Endothelial cell of umbilical vein (primary cell): ENCODE measurements at regions not wholly inside any gene's neighbourhood (a gene's known extent, or its start where the extent isn't known, plus 50 kb on each side); places are given as distances from the start of the nearest gene placed in this dataset.

Experiments
- BruUV-seq: library from RNA; stranded (reverse); fragments of 400-500 nt; replicated peaks from 2 replicates; lab custom pipeline; 2021; lab: Mats Ljungman, UMichigan
- CTCF ChIA-PET: fragments of 300-600, 350-600 bp; sonication (Branson Sonifier 250); formaldehyde crosslinking; loops from one replicate; lab custom pipeline; 2021; ENCODE audit warnings: antibody characterized with exemption, inconsistent platforms; lab: Charles Lee
- POLR2A ChIA-PET: fragments of 300-600, 350-600 bp; sonication (Branson Sonifier 250); formaldehyde crosslinking; loops from one replicate; lab custom pipeline; 2021; ENCODE audit warnings: antibody characterized with exemption, inconsistent platforms; lab: Charles Lee
- DNase-seq: peaks from one replicate; pipeline ENCODE4 v3.0.0-alpha.2; 2011; ENCODE audit warnings: low read depth, low spot score
- FAIRE-seq: peaks from 2 replicates; lab custom pipeline; 2011; peaks lifted over from hg19 to GRCh38; lab: Jason Lieb, UNC
- H2AFZ ChIP-seq: 2 replicates; pipeline ENCODE4 v1.6.0; 2012; ENCODE audit warnings: low read depth, low read length, control low read depth, inconsistent platforms
- H3K27ac ChIP-seq: 2 replicates; pipeline ENCODE4 v1.5.1; 2011; ENCODE audit warnings: low read depth, mild to moderate bottlenecking, control low read depth, low read length, moderate library complexity; ENCODE audit not compliant: insufficient read depth
- H3K27me3 ChIP-seq, 2 experiments: 2 replicates each; pipeline versions ENCODE4 v1.6.0 to v1.6.1; 2011; ENCODE audit warnings: low read length in 2 of 2, mixed read lengths in 1 of 2; ENCODE audit not compliant: control insufficient read depth in 2 of 2, insufficient read depth in 2 of 2
- H3K36me3 ChIP-seq, 2 experiments: 2 replicates in 1 of 2; 3 replicates in 1 of 2; pipeline ENCODE4 v1.5.1; 2011; ENCODE audit warnings: low read length in 2 of 2, mild to moderate bottlenecking in 1 of 2, moderate library complexity in 1 of 2; ENCODE audit not compliant: control insufficient read depth in 2 of 2, insufficient read depth in 2 of 2; ENCODE audit errors: extremely low read depth in 1 of 2
- H3K4me1 ChIP-seq: 3 replicates; pipeline ENCODE4 v1.5.1; 2011; ENCODE audit warnings: mild to moderate bottlenecking, low read length; ENCODE audit not compliant: control insufficient read depth, insufficient read depth; ENCODE audit errors: extremely low read depth
- H3K4me2 ChIP-seq: 2 replicates; pipeline ENCODE4 v1.6.1; 2011; ENCODE audit warnings: low read length, control low read depth, mixed read lengths; ENCODE audit not compliant: insufficient read depth
- H3K4me3 ChIP-seq, 3 experiments: fragments of 200-600 bp in 1 of 3; sonication (generic), shearing (Covaris generic) in 1 of 3; replicated peaks in 1 of 3; 2 replicates each; pipeline ENCODE4 v1.5.1; 2011 to 2016; ENCODE audit warnings: control low read depth in 3 of 3, low read length in 3 of 3, mild to moderate bottlenecking in 2 of 3, inconsistent platforms in 1 of 3, low read depth in 1 of 3, moderate library complexity in 1 of 3; ENCODE audit not compliant: insufficient read depth in 1 of 3
- H3K79me2 ChIP-seq: 2 replicates; pipeline ENCODE4 v1.6.0; 2012; ENCODE audit warnings: low read length, inconsistent platforms; ENCODE audit not compliant: control insufficient read depth, insufficient read depth
- H3K9ac ChIP-seq: replicated peaks from 2 replicates; pipeline ENCODE3; 2011; ENCODE audit warnings: low read length, control low read depth; ENCODE audit not compliant: insufficient read depth; ENCODE audit errors: extremely low read depth
- H3K9me1 ChIP-seq: replicated peaks from 3 replicates; pipeline ENCODE4 v1.6.0; 2011; ENCODE audit warnings: mild to moderate bottlenecking, low read length; ENCODE audit not compliant: control insufficient read depth, insufficient read depth; ENCODE audit errors: extremely low read depth
- H3K9me3 ChIP-seq: replicated peaks from 2 replicates; pipeline ENCODE4 v1.5.1; 2012; ENCODE audit warnings: low read length, inconsistent platforms; ENCODE audit not compliant: control insufficient read depth, insufficient read depth
- H4K20me1 ChIP-seq: replicated peaks from 2 replicates; pipeline ENCODE3; 2011; ENCODE audit warnings: mild to moderate bottlenecking, low read length; ENCODE audit not compliant: control insufficient read depth, insufficient read depth; ENCODE audit errors: extremely low read depth
- CTCF ChIP-seq, 2 donors: IDR thresholded peaks; 1 replicate in 1 of 2; 2 replicates in 1 of 2; pipeline ENCODE4 v1.5.1; 2011; ENCODE audit warnings: low read length in 2 of 2, mild to moderate bottlenecking in 2 of 2, moderate library complexity in 2 of 2, control low read depth in 1 of 2, inconsistent platforms in 1 of 2, low read depth in 1 of 2; ENCODE audit not compliant: insufficient read depth in 1 of 2; ENCODE audit errors: extremely low read depth in 1 of 2
- EZH2 ChIP-seq: IDR thresholded peaks from 2 replicates; pipeline ENCODE4 v1.6.1; 2012; ENCODE audit warnings: borderline replicate concordance, low read depth, mild to moderate bottlenecking, moderate library complexity, low read length, inconsistent platforms; ENCODE audit not compliant: severe bottlenecking
- FOS ChIP-seq: IDR thresholded peaks from 2 replicates; pipeline ENCODE4 v1.6.1; 2011; ENCODE audit warnings: mild to moderate bottlenecking, low read length, moderate library complexity, borderline replicate concordance; ENCODE audit not compliant: insufficient read depth
- GATA2 ChIP-seq: IDR thresholded peaks from 2 replicates; pipeline ENCODE4 v1.7.0; 2011; ENCODE audit warnings: low read depth, mild to moderate bottlenecking, moderate library complexity, mixed read lengths, low read length; ENCODE audit not compliant: insufficient read length, insufficient read depth
- JUN ChIP-seq: IDR thresholded peaks from 2 replicates; pipeline ENCODE4 v1.6.1; 2011; ENCODE audit warnings: borderline replicate concordance, low read depth; ENCODE audit not compliant: insufficient read length, insufficient read depth
- MYC ChIP-seq: IDR thresholded peaks from one replicate; pipeline ENCODE4 v1.6.1; 2011; ENCODE audit warnings: mild to moderate bottlenecking, low read depth, low read length
- POLR2A ChIP-seq: IDR thresholded peaks from 2 replicates; pipeline ENCODE4 v1.6.1; 2012; ENCODE audit warnings: low read depth, mild to moderate bottlenecking, control low read depth, low read length
- POLR2AphosphoS5 ChIP-seq: IDR thresholded peaks from 2 replicates; pipeline ENCODE4 v1.6.1; 2012; ENCODE audit warnings: low read depth, mild to moderate bottlenecking, control low read depth, low read length, moderate library complexity; ENCODE audit not compliant: insufficient read depth
- dilution Hi-C: fragments of 300-500 bp; cut with MboI; formaldehyde crosslinking; loops from one replicate; pipeline ENCODE4 v1.15.0; 2019; ENCODE audit warnings: low sequenced_read_pairs; ENCODE audit not compliant: extremely low pct_ligation_motif_present
- intact Hi-C: fragments of 100-400 bp; cut with micrococcal nuclease; formaldehyde crosslinking; loops from one replicate; pipeline ENCODE4 v1.10.0; 2022
- TF ChIP-seq, protein P1 (sequence below): IDR thresholded peaks from 2 replicates; pipeline ENCODE4 v1.6.1; 2011; ENCODE audit not compliant: insufficient read depth, insufficient read length

- no peaks in the 10 kb centered on the region for H3K9me1 ChIP-seq
- H3K4me3 ChIP-seq = no peak overlapping the region
- FAIRE-seq (no peak), DNase-seq (no peak)
- intact Hi-C loops = no loop called here
- no TSS peak for BruUV-seq
- no peak overlapping the region for H2AFZ ChIP-seq
- H3K4me1 ChIP-seq = peaks cover 7% of the 10 kb centered on the region
- H3K4me2 ChIP-seq = no peak overlapping the region
- ChIA-PET CTCF (no interaction called here), POLR2A (no interaction called here)
- H4K20me1 ChIP-seq = no peaks in the 10 kb centered on the region
- H3K27me3 ChIP-seq = no peaks in the 10 kb centered on the region
- no peaks in the 10 kb centered on the region for H3K9me3 ChIP-seq
- no peak for TF ChIP-seq GATA2
- TF ChIP-seq JUN = no peak
- no peak for TF ChIP-seq CTCF (IDR thresholded peaks at IDR 0.05; ENCODE audit: extremely low read depth in 1 of 2, insufficient read depth in 1 of 2, low read depth in 1 of 2, low read length in 2 of 2)
- TF ChIP-seq, protein P1, sequence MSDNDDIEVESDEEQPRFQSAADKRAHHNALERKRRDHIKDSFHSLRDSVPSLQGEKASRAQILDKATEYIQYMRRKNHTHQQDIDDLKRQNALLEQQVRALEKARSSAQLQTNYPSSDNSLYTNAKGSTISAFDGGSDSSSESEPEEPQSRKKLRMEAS = no peak
- TF ChIP-seq MYC = no peak
- no peak for TF ChIP-seq EZH2
- TF ChIP-seq FOS = no peak
- no peak for TF ChIP-seq POLR2AphosphoS5
- no peak for TF ChIP-seq POLR2A
- H3K36me3 ChIP-seq = no peaks in the 10 kb centered on the region
- no peak overlapping the region for H3K27ac ChIP-seq
- H3K79me2 ChIP-seq = no peaks in the 10 kb centered on the region
- H3K9ac ChIP-seq = no peak overlapping the region
- dilution Hi-C loops = no loop called here
Measured at GRCh38 chr1:189616893-189617292, 860.8 kb downstream of the BRINP3 start.
